ENCODE measurements at regions not wholly inside any gene's neighbourhood (a gene's known extent, or its start where the extent isn't known, plus 50 kb on each side); places are given as distances from the start of the nearest gene placed in this dataset.
"Not testable (repeated sequence)": the region's sequence is repeated elsewhere in the genome, so short reads cannot be mapped to it uniquely, and the experiment has no call there.

DNA sequence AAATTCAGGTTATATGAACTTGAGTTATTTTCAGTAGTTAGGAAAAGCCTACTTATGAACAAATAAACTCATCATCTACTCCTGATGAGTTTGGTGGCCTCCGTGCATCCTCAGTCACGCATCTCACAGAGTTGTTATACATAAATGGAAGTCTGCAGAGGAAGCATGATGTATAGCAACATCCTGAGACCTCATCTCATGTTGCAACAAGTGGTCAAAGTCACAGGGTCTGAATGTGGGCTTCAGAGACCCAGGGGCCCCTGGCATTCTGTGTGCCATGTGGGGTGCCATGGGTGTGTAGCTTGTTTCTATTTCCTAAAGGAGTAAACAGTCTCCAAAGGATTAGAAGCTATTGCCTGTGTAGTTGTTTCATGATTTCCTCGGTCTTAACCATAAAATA is 216.5 kb downstream of the IRX2 start:
- H3K9me3 Mint-ChIP-seq, result peaks cover 19% of the 10 kb centered on the region
- DNase-seq (ENCODE audit: low spot score), result no peak
- no peaks in the 10 kb centered on the region for H3K4me1 Mint-ChIP-seq (ENCODE audit: low read depth)
- H3K36me3 Mint-ChIP-seq (ENCODE audit: low read depth), result no peaks in the 10 kb centered on the region
- H3K27ac Mint-ChIP-seq, result no peak overlapping the region
- no peaks in the 10 kb centered on the region for H3K27me3 Mint-ChIP-seq (ENCODE audit: low read depth)
- H3K4me3 Mint-ChIP-seq, result no peak overlapping the region

DNA sequence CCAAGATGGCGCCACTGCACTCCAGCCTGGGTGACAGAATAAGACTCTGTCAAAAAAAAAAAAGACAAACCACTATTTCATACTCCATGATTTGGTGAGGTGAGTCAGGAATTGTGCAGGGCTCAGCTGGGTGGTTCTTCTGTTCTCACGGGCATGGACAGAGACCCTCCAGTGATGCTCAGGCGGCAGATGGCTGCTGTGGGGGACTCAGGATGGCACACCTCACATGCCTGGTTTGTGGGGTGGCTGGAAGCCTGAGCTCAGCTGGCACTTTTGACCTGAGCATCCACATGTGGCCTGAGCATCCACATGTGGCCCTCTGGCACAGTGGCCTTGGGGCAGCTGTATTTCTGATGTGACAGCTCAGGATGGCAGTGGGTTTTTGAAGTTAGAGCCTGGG is 217.2 kb downstream of the IRX2 start:
- H3K27me3 Mint-ChIP-seq (ENCODE audit: low read depth), result no peaks in the 10 kb centered on the region
- H3K4me1 Mint-ChIP-seq (ENCODE audit: low read depth), result no peaks in the 10 kb centered on the region
- no peak overlapping the region for H3K4me3 Mint-ChIP-seq
- no peaks in the 10 kb centered on the region for H3K36me3 Mint-ChIP-seq (ENCODE audit: low read depth)
- peaks cover 12% of the 10 kb centered on the region for H3K9me3 Mint-ChIP-seq
- no peak for DNase-seq (ENCODE audit: low spot score)
- no peak overlapping the region for H3K27ac Mint-ChIP-seq

DNA sequence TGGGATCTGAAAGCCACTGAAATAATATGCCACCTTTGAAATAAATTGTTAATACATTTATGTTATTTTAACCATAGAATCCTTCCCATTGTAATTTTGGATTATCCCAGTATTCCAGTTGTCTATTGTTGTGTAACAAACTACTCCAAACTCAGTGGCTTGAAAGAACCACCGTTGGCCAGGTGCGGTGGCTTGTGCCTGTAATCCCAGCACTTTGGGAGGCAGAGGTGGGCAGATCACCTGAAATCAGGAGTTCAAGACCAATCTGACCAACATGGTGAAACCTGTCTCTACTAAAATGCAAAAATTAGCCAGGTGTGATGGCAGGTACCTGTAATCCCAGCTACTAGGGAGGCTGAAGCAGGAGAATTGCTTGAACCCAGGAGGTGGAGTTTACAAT is 217.6 kb downstream of the IRX2 start:
- H3K27ac Mint-ChIP-seq; DNase-seq (ENCODE audit: low spot score); H3K36me3 Mint-ChIP-seq (ENCODE audit: low read depth); H3K27me3 Mint-ChIP-seq (ENCODE audit: low read depth); H3K4me1 Mint-ChIP-seq (ENCODE audit: low read depth); H3K4me3 Mint-ChIP-seq: not testable (repeated sequence)
- peaks cover 15% of the 10 kb centered on the region for H3K9me3 Mint-ChIP-seq

DNA sequence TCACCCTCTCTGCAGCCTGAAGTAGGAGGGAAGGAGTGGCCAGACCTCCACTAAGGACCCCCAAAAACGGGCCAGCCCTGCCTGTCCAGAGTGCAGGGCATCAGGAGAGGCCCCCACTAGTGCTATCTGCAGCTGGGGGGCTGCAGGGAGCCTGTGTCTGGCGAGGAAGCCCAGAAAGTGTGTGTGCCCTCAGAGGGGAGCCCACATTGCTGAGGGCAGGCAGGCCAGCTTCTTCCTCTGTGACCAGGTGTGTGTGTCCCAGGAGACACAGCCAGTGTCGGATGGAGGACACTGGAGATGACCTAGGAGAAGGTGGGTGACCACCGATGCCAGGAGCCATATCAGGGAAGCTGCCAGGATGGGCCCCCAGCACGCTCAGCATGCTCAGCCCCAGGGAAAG is 218.7 kb downstream of the IRX2 start:
- H3K4me3 Mint-ChIP-seq, result no peak overlapping the region
- no peaks in the 10 kb centered on the region for H3K27me3 Mint-ChIP-seq (ENCODE audit: low read depth)
- H3K36me3 Mint-ChIP-seq (ENCODE audit: low read depth), result no peaks in the 10 kb centered on the region
- no peak for DNase-seq (ENCODE audit: low spot score)
- H3K4me1 Mint-ChIP-seq (ENCODE audit: low read depth), result no peaks in the 10 kb centered on the region
- H3K27ac Mint-ChIP-seq, result no peak overlapping the region
- peaks cover 19% of the 10 kb centered on the region for H3K9me3 Mint-ChIP-seq

DNA sequence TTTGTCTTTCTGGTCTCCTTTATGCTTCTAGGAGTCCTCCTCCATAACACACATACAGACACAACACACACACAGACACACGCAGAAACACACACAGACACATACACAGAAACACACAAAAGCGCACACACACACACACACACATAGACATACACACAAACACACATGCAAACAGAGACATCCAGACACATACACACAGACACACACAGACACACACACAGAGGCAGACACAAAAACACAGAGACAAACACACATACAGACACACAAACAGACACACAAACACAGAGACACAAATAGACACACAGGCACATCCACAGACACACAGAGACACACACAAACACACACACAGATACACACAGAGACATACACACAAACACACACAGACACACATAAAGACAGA is 220.2 kb downstream of the IRX2 start:
- no peaks in the 10 kb centered on the region for H3K4me1 Mint-ChIP-seq (ENCODE audit: low read depth)
- H3K27me3 Mint-ChIP-seq (ENCODE audit: low read depth), result no peaks in the 10 kb centered on the region
- H3K4me3 Mint-ChIP-seq, result no peak overlapping the region
- no peak for DNase-seq (ENCODE audit: low spot score)
- peaks cover 27% of the 10 kb centered on the region for H3K9me3 Mint-ChIP-seq
- no peaks in the 10 kb centered on the region for H3K36me3 Mint-ChIP-seq (ENCODE audit: low read depth)
- no peak overlapping the region for H3K27ac Mint-ChIP-seq

DNA sequence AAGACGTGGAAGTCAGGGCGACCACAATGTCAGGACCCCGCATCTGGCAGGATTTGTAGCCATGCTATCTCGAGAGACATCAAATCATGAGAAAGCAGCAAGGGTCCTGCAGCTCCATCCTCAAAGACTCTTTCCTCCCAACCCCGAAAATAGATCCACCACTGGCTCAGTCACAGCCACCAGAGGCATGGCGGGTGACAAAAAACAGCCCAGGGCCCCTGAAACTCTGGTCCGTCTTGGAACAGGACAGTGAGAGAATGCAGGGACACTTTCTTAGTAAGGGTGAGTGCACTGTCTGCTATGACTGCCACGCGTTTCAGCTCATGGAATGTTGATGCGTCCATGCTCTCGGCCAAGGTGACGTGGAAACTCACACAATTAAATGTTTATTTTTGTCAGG is 220.9 kb downstream of the IRX2 start:
- DNase-seq (ENCODE audit: low spot score), result no peak
- Mint-ChIP-seq H3K36me3 (ENCODE audit: low read depth) (no peaks in the 10 kb centered on the region), H3K4me1 (ENCODE audit: low read depth) (no peaks in the 10 kb centered on the region), H3K4me3 (no peak overlapping the region), H3K27ac (no peak overlapping the region), H3K9me3 (peaks cover 31% of the 10 kb centered on the region), H3K27me3 (ENCODE audit: low read depth) (no peaks in the 10 kb centered on the region)

DNA sequence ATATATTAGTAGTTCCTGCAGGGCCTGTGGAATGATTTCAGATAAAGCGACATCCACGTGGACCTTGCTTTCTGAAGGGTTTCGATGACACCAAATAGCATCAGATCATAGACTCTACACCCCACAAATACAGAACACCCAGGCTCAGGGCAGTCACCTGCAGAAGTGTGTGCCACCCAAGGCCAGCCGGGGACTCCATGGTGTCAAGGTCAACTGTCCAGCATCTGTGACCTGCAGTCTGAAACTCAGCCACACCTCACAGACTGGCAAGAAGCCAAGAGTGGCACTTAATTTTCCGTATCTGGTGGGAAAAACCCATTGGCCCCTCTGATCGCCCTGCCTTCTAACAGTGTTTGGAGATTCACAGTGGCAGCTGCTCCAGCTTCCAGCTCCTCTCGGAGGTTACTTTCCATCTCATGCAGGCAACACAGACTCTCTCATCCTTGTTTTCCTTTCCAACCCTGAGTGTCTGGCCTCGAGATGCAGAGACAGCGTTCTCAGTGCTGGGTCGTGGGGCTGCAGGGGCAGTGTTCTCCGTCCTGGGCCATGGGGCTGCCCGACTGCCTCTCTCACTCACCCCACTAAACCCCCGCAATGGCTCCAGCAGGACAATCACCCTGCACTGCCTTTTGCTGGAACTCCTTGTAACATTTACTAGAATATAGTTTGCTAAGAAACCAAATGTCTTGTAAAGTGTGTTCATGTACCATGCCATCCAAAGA is 221.9 kb downstream of the IRX2 start:
- Mint-ChIP-seq H3K27me3 (ENCODE audit: low read depth) (no peaks in the 10 kb centered on the region), H3K4me3 (no peak overlapping the region), H3K4me1 (ENCODE audit: low read depth) (no peaks in the 10 kb centered on the region), H3K27ac (no peak overlapping the region), H3K9me3 (peaks cover 32% of the 10 kb centered on the region), H3K36me3 (ENCODE audit: low read depth) (no peaks in the 10 kb centered on the region)
- no peak for DNase-seq (ENCODE audit: low spot score)

DNA sequence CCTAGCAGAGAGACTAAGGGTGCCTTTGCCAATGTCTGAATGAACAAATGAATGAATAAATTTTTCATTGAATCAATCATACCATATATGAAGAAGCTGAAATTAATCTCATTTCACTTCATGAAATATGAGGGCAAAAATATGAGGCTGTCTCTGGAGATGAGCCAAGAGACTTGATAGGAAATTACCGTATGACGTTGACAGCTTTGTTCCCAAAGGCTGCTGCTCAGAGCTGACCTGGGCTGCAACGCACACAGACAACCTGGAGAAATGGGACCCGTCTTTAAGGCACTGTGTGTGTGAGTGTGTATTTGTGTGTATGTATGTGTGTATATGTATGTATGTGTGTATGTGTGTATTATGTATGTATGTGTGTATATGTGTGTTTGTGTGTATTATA is 226.1 kb downstream of the IRX2 start:
- no peak overlapping the region for H3K4me3 Mint-ChIP-seq
- DNase-seq (ENCODE audit: low spot score), result no peak
- H3K9me3 Mint-ChIP-seq, result peaks cover 30% of the 10 kb centered on the region
- H3K27me3 Mint-ChIP-seq (ENCODE audit: low read depth), result no peaks in the 10 kb centered on the region
- no peaks in the 10 kb centered on the region for H3K36me3 Mint-ChIP-seq (ENCODE audit: low read depth)
- no peaks in the 10 kb centered on the region for H3K4me1 Mint-ChIP-seq (ENCODE audit: low read depth)
- H3K27ac Mint-ChIP-seq, result no peak overlapping the region

DNA sequence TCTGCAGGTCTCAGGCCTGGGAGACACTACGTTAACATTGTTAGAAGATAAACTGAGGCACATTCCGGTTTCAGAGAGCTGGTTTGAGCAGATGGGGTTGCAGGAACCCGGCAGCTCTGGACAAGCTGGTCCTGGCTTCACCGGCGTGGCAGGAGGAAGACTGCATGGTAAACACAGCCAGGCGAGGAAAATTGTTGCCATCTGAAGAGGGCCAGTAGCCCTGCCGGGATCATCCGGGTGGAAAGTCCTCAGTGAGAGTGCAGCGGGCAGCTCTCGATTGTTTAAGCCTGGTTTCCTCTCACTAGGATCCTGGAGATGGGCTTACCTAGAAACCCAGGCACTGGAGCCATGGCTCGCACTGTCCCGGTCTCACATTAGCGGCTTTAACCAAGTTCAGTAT is 226.9 kb downstream of the IRX2 start:
- Mint-ChIP-seq H3K27ac (no peak overlapping the region), H3K9me3 (peaks cover 30% of the 10 kb centered on the region), H3K4me3 (no peak overlapping the region), H3K4me1 (ENCODE audit: low read depth) (no peaks in the 10 kb centered on the region), H3K27me3 (ENCODE audit: low read depth) (no peaks in the 10 kb centered on the region), H3K36me3 (ENCODE audit: low read depth) (no peaks in the 10 kb centered on the region)
- no peak for DNase-seq (ENCODE audit: low spot score)

DNA sequence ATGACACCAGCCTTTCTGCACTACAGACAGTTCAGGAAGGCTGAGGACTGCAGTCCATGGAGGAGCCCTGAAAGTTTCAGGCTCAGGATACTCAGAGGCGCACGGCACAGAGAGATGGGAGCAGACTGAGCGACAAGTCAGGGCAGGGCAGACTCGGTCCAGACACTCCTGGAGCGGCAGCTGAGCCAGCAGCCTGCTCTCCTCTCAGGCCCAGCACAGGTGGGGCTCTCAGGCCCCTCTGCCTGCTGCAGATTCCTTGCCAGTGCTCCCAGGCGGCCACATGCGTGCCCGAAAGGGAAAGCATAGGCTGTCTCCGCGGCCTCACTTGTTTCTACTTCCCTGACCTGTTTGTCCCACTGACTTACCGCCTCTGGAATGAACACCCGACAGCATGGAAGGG is 228.3 kb downstream of the IRX2 start:
- Mint-ChIP-seq H3K27me3 (ENCODE audit: low read depth) (no peaks in the 10 kb centered on the region), H3K4me3 (no peak overlapping the region), H3K36me3 (ENCODE audit: low read depth) (no peaks in the 10 kb centered on the region), H3K4me1 (ENCODE audit: low read depth) (no peaks in the 10 kb centered on the region), H3K9me3 (peaks cover 26% of the 10 kb centered on the region), H3K27ac (no peak overlapping the region)
- no peak for DNase-seq (ENCODE audit: low spot score)

DNA sequence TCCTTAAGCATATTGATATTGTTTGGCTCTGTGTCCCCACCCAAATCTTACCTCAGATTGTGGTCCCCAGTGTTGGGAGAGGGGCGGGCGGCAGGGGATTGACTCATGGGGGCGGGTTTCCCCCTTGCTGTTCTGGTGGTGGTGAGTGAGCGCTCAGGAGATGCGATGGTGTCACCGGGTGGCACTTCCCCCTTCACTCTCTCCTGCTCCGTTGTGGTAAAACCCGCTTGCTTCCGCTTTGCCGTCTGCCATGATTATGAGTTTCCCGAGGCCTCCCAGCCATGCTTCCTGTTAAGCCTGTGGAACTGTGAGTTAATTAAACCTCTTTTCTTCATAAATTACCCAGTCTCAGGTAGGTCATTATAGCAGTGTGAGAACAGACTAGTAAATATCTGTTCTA is 229.1 kb downstream of the IRX2 start:
- Mint-ChIP-seq H3K9me3 (peaks cover 19% of the 10 kb centered on the region), H3K4me1 (ENCODE audit: low read depth) (no peaks in the 10 kb centered on the region), H3K4me3 (no peak overlapping the region), H3K27me3 (ENCODE audit: low read depth) (no peaks in the 10 kb centered on the region), H3K36me3 (ENCODE audit: low read depth) (no peaks in the 10 kb centered on the region), H3K27ac (no peak overlapping the region)
- DNase-seq (ENCODE audit: low spot score), result no peak

DNA sequence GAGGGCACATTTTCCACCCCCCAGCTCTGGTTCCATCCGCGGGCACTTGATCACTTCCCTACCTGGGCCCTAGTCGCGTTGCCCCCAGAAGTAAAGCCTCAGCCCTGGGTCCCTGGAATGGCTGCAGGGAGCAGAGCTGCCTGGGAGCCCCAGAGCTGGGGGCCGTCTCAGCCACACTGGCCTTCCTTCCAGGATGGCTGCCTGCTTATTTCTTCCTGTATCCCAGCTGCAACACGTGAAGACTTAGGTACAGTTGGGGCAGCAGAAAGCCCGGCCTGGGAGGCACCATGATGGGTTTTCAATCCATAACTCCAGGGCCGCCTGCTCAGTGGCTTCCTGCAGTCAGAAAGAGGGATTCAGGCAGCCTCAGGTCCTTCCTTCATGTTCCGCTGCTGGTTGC is 232.3 kb downstream of the IRX2 start:
- no peak for DNase-seq (ENCODE audit: low spot score)
- Mint-ChIP-seq H3K36me3 (ENCODE audit: low read depth) (no peaks in the 10 kb centered on the region), H3K9me3 (peaks cover 4% of the 10 kb centered on the region), H3K27ac (no peak overlapping the region), H3K27me3 (ENCODE audit: low read depth) (no peaks in the 10 kb centered on the region), H3K4me1 (ENCODE audit: low read depth) (no peaks in the 10 kb centered on the region), H3K4me3 (no peak overlapping the region)

DNA sequence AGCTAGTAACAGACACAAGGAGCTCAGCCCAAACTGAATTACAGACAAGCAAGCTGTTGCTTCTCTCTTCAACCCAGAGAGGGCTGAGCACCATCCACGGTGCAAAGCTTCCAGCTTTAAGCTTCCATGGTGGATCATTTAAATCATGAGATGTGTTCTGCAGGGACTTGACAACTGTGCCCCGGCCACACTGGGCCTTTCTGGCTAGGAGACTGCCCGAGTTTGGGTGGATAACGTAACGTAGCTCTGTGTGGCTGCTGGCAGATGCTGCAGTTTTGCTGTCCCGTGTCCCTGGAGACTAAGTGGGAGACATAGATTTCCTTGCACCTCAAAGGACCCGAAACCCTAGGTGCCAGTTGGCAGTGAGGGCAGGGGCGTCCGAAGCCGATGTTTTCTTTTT is 234.0 kb downstream of the IRX2 start:
- H3K4me1 Mint-ChIP-seq (ENCODE audit: low read depth), result no peaks in the 10 kb centered on the region
- H3K4me3 Mint-ChIP-seq, result no peak overlapping the region
- no peak overlapping the region for H3K27ac Mint-ChIP-seq
- H3K36me3 Mint-ChIP-seq (ENCODE audit: low read depth), result no peaks in the 10 kb centered on the region
- no peak for DNase-seq (ENCODE audit: low spot score)
- no peaks in the 10 kb centered on the region for H3K27me3 Mint-ChIP-seq (ENCODE audit: low read depth)
- peaks cover 1% of the 10 kb centered on the region for H3K9me3 Mint-ChIP-seq

DNA sequence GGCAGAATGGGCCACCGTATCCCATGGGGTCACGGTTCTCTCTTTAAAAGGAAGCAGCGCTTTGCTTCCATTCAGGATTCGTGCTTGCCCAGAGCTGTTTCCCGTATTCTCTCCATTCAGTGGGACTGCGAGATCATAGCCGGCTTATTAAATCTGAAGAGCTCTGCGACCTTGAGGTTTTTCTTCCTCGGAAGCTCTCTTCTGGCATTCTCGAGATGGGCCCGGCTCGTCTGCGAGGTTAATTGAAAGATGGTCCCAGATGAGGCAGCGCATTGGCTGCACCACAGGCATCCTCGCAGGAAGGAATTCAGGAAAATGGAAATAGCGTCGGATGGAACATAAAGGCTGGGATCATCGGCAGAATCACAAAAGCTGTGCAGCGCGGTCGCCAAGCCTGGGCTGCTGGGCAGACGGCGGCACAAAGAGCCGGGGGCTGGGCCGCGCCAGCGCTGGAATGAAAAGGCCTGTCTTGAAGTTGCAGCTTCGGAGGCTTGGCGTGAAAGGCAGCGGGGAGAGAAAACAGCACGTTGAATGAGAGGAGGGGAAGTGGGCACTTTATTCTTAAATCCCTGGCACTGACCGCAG is 236.2 kb downstream of the IRX2 start:
- Mint-ChIP-seq H3K4me1 (ENCODE audit: low read depth) (no peaks in the 10 kb centered on the region), H3K27ac (no peak overlapping the region), H3K36me3 (ENCODE audit: low read depth) (no peaks in the 10 kb centered on the region), H3K4me3 (no peak overlapping the region), H3K9me3 (no peaks in the 10 kb centered on the region), H3K27me3 (ENCODE audit: low read depth) (no peaks in the 10 kb centered on the region)
- DNase-seq (ENCODE audit: low spot score), result no peak

DNA sequence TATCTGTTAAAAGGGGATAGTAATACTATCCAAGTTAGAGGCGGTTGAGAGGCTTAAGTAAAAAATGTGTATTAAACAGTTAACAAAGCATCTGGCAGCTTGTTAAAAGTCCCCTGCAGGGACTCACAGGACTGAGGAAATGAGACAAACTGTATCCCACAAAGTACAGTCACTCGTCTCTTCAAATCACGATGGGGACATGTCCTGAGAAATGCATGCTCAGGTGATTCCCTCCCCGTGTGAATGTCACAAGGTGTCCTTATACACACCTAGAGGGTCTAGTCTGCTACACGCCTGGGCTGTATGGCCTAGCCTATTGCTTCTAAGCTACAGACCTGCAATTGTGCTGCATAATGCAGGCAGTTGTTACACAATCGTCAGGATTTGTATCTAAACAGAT is 237.0 kb downstream of the IRX2 start:
- no peak for DNase-seq (ENCODE audit: low spot score)
- no peaks in the 10 kb centered on the region for H3K36me3 Mint-ChIP-seq (ENCODE audit: low read depth)
- H3K4me3 Mint-ChIP-seq, result no peak overlapping the region
- H3K27ac Mint-ChIP-seq, result no peak overlapping the region
- H3K27me3 Mint-ChIP-seq (ENCODE audit: low read depth), result no peaks in the 10 kb centered on the region
- peaks cover 5% of the 10 kb centered on the region for H3K9me3 Mint-ChIP-seq
- H3K4me1 Mint-ChIP-seq (ENCODE audit: low read depth), result no peaks in the 10 kb centered on the region

All from T-helper 2 cell treated with Interferon-gamma antibody and Interleukin-4, amounts not matched to agents 5 μg/mL and 100 μg/mL, for 36 hours (primary cell).